ENCODE measurements at regions not wholly inside any gene's neighbourhood (a gene's known extent, or its start where the extent isn't known, plus 50 kb on each side); places are given as distances from the start of the nearest gene placed in this dataset.

GRCh38 chr3:147572970-147573340 is 163.8 kb downstream of the ZIC1 start:
- no peak overlapping the region for H3K27ac ChIP-seq
- intact Hi-C loops (cut with DNase I) = no loop called here
- no peak for TF ChIP-seq POLR2AphosphoS5 (IDR thresholded peaks at IDR 0.05; ENCODE audit: insufficient read depth in 1 of 2, low read depth in 1 of 2)
- no peak for TF ChIP-seq POLR2A (IDR thresholded peaks at IDR 0.05)
- TF ChIP-seq, protein P1, sequence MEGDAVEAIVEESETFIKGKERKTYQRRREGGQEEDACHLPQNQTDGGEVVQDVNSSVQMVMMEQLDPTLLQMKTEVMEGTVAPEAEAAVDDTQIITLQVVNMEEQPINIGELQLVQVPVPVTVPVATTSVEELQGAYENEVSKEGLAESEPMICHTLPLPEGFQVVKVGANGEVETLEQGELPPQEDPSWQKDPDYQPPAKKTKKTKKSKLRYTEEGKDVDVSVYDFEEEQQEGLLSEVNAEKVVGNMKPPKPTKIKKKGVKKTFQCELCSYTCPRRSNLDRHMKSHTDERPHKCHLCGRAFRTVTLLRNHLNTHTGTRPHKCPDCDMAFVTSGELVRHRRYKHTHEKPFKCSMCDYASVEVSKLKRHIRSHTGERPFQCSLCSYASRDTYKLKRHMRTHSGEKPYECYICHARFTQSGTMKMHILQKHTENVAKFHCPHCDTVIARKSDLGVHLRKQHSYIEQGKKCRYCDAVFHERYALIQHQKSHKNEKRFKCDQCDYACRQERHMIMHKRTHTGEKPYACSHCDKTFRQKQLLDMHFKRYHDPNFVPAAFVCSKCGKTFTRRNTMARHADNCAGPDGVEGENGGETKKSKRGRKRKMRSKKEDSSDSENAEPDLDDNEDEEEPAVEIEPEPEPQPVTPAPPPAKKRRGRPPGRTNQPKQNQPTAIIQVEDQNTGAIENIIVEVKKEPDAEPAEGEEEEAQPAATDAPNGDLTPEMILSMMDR (IDR thresholded peaks at IDR 0.05) = no peak
- no peak overlapping the region for H3K4me3 ChIP-seq
- no peaks in the 10 kb centered on the region for H3K9me3 ChIP-seq
- H3K36me3 ChIP-seq = no peaks in the 10 kb centered on the region
- no peaks in the 10 kb centered on the region for H3K27me3 ChIP-seq
- no peak for DNase-seq (ENCODE audit: extremely low spot score in 2 of 2)
- no peaks in the 10 kb centered on the region for H3K4me1 ChIP-seq

GRCh38 chr3:147574621-147575020 is 165.5 kb downstream of the ZIC1 start:
- intact Hi-C loops (cut with DNase I) = no loop called here
- TF ChIP-seq POLR2AphosphoS5 (IDR thresholded peaks at IDR 0.05; ENCODE audit: insufficient read depth in 1 of 2, low read depth in 1 of 2) (no peak), POLR2A (IDR thresholded peaks at IDR 0.05) (no peak)
- TF ChIP-seq, protein P1 (IDR thresholded peaks at IDR 0.05) = no peak

DNA sequence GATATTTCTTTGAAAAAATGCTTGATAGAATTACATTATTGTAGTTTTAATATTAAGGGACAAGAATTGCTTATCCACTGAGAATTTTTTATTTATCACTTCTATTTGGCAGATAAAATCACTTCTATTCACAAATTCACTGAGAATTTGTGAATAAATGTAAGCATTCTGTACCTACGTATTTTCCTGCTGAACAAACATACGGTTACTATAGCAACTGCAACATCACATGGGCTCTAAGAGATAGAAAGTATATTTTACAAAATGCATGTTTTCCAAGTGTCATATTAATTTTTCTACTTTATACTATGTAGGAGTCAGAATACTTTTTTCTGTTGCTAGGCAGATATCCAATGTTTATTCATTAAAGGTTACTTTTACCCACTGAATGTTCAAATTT is 166.2 kb downstream of the ZIC1 start:
- intact Hi-C loops (cut with DNase I) = no loop called here
- no peaks in the 10 kb centered on the region for H3K27me3 ChIP-seq
- H3K27ac ChIP-seq = no peak overlapping the region
- DNase-seq (ENCODE audit: extremely low spot score in 2 of 2) = no peak
- H3K4me3 ChIP-seq = no peak overlapping the region
- TF ChIP-seq POLR2AphosphoS5 (IDR thresholded peaks at IDR 0.05; ENCODE audit: insufficient read depth in 1 of 2, low read depth in 1 of 2) = no peak
- TF ChIP-seq, protein P1 (IDR thresholded peaks at IDR 0.05) = no peak
- TF ChIP-seq POLR2A (IDR thresholded peaks at IDR 0.05) = no peak
- no peaks in the 10 kb centered on the region for H3K36me3 ChIP-seq
- no peaks in the 10 kb centered on the region for H3K9me3 ChIP-seq
- no peaks in the 10 kb centered on the region for H3K4me1 ChIP-seq

More at GRCh38 chr3:147574621-147575020, 165.5 kb downstream of the ZIC1 start:
- DNase-seq (ENCODE audit: extremely low spot score in 2 of 2) = no peak
- Histone ChIP-seq H3K36me3 (no peaks in the 10 kb centered on the region), H3K4me1 (no peaks in the 10 kb centered on the region), H3K4me3 (no peak overlapping the region), H3K9me3 (no peaks in the 10 kb centered on the region), H3K27me3 (no peaks in the 10 kb centered on the region), H3K27ac (no peak overlapping the region)

DNA sequence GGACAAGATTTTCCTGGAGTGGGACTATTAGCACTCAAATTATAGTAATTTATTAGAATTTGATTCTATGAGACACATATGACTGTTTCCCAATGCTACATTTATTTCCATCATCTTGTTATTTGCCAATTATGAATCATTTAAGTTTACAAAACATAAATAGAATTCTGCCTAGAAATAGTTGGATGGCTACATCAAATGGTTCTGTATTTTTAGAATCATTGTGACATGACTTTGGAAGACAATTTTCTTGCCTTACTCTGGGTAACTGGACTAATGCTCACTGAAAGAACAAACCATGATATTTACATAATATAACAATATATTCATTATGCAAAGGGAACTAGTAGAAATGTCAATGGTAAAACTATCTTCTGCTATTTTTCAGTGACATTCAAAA is 173.5 kb downstream of the ZIC1 start:
- DNase-seq (ENCODE audit: extremely low spot score in 2 of 2) = no peak
- no peaks in the 10 kb centered on the region for H3K36me3 ChIP-seq
- no peak overlapping the region for H3K27ac ChIP-seq
- TF ChIP-seq POLR2A (IDR thresholded peaks at IDR 0.05) (no peak), POLR2AphosphoS5 (IDR thresholded peaks at IDR 0.05; ENCODE audit: insufficient read depth in 1 of 2, low read depth in 1 of 2) (no peak)
- TF ChIP-seq, protein P1 (IDR thresholded peaks at IDR 0.05) = no peak
- intact Hi-C loops (cut with DNase I) = no loop called here
- no peaks in the 10 kb centered on the region for H3K4me1 ChIP-seq
- H3K4me3 ChIP-seq = no peak overlapping the region
- no peaks in the 10 kb centered on the region for H3K9me3 ChIP-seq
- H3K27me3 ChIP-seq = no peaks in the 10 kb centered on the region

- TF ChIP-seq, protein P1 (IDR thresholded peaks at IDR 0.05) = no peak
- TF ChIP-seq POLR2AphosphoS5 (IDR thresholded peaks at IDR 0.05; ENCODE audit: insufficient read depth in 1 of 2, low read depth in 1 of 2) (no peak), POLR2A (IDR thresholded peaks at IDR 0.05) (no peak)
- DNase-seq (ENCODE audit: extremely low spot score in 2 of 2) = no peak
- H3K27ac ChIP-seq = no peak overlapping the region
- H3K27me3 ChIP-seq = no peaks in the 10 kb centered on the region
- intact Hi-C loops (cut with DNase I) = no loop called here
- no peaks in the 10 kb centered on the region for H3K36me3 ChIP-seq
- H3K4me1 ChIP-seq = no peaks in the 10 kb centered on the region
- no peak overlapping the region for H3K4me3 ChIP-seq
- H3K9me3 ChIP-seq = no peaks in the 10 kb centered on the region
Observed at GRCh38 chr3:147589016-147589415, 179.9 kb downstream of the ZIC1 start.
